ENCODE measurements at regions not wholly inside any gene's neighbourhood (a gene's known extent, or its start where the extent isn't known, plus 50 kb on each side); places are given as distances from the start of the nearest gene placed in this dataset.

DNA sequence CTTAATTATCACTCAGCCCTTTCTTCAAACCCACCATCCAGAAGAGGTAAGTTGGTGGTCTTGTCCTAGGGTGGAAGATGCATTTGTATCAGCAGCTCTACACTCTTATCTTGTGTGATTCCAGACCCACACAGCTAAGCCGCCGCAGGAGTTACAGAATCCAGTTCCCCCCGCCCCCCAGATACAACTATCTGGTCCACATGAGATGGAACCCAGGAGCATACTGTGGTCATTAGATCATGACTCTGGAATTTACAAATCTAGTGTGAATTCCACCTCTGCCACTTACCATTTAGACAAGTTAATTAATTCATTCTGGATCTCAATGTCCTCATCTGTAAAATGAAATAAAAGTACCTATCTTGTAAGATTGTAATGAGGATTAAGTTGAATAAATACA is 486.4 kb downstream of the BCL11A start:
- no peaks in the 10 kb centered on the region for H3K9me3 ChIP-seq (ENCODE audit: control insufficient read depth in 1 of 2, low read length in 2 of 2)
- no peaks in the 10 kb centered on the region for H3K36me3 ChIP-seq (ENCODE audit: control insufficient read depth in 1 of 2, insufficient read depth in 2 of 2, low read length in 2 of 2)
- no peak overlapping the region for H3K4me3 ChIP-seq (ENCODE audit: low read depth in 1 of 2, low read length in 2 of 2)
- H3K4me1 ChIP-seq (ENCODE audit: control insufficient read depth in 1 of 2, insufficient read depth in 2 of 2, low read length in 2 of 2) = no peaks in the 10 kb centered on the region
- H3K27ac ChIP-seq (ENCODE audit: low read length) = no peak overlapping the region
- no peaks in the 10 kb centered on the region for H3K27me3 ChIP-seq (ENCODE audit: low read depth, low read length)

DNA sequence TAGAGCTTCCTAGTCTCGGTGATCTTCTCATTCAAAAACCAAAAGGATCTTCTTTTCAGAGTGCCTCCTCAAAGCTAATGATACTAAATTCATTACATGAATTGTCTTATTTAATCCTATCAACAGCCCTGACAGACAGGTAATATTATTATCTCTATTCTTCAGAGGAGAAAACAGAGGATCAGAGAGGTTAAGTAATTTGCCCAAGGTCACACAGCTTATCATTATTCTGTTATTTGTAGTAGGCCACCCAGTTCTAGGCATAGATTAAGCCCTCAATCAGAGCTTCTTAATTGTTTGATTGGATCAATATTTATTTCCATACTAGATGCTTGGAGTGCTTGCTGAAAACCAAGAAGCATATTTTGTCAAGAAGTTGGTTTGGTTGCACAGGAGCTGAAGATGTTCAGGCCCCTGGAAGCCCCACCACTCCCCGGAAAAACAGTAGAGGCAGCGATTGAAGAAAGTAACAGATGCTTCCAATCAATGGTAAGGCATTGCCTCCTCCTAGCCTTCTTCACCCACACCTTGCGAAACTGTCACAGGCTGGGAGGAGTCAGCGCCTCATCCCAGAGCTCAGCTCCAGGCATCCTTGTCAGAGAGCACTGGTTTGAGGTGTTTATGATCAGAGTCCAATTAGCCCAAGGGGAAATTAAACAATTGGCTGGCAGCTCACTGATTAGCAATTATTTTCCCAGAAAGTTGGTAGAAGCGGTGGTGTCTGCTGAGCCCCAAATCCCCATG is 487.2 kb downstream of the BCL11A start:
- H3K4me1 ChIP-seq (ENCODE audit: control insufficient read depth in 1 of 2, insufficient read depth in 2 of 2, low read length in 2 of 2) = no peaks in the 10 kb centered on the region
- H3K4me3 ChIP-seq (ENCODE audit: low read depth in 1 of 2, low read length in 2 of 2) = no peak overlapping the region
- H3K36me3 ChIP-seq (ENCODE audit: control insufficient read depth in 1 of 2, insufficient read depth in 2 of 2, low read length in 2 of 2) = no peaks in the 10 kb centered on the region
- no peaks in the 10 kb centered on the region for H3K9me3 ChIP-seq (ENCODE audit: control insufficient read depth in 1 of 2, low read length in 2 of 2)
- H3K27ac ChIP-seq (ENCODE audit: low read length) = no peak overlapping the region
- H3K27me3 ChIP-seq (ENCODE audit: low read depth, low read length) = no peaks in the 10 kb centered on the region

DNA sequence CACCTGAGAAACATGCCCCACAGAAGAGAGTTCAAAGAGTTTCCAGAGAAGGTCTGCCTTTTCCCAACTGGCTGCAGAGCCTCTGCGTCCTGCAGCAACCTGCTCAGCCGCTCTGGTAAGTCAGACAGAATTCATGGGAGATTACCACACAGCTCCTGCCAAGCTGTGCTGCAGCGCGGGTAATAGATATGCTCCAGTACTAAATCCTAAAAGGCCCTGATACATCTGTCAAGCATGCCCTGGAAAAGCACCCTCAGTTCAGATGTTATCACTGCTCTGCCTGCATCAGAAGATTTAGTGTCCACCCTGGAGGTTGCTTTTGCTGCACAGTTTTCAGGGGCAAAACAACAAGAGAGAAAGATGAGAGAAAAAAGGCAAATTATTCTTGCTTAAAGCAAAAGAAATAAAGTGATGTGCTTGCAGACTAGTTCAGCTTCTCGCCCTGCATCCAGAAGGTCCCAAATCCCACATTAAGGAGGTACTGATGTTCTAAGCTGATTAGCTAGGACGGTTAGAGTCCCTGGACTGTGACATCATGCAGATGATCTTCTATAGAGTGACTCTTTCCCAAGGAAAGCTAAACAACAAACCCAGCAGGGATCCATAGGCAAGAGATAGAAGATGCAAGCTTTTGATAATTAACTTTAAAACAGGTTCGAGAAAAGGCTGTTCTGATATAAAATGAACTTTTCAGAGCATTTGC is 488.6 kb downstream of the BCL11A start:
- no peaks in the 10 kb centered on the region for H3K36me3 ChIP-seq (ENCODE audit: control insufficient read depth in 1 of 2, insufficient read depth in 2 of 2, low read length in 2 of 2)

DNA sequence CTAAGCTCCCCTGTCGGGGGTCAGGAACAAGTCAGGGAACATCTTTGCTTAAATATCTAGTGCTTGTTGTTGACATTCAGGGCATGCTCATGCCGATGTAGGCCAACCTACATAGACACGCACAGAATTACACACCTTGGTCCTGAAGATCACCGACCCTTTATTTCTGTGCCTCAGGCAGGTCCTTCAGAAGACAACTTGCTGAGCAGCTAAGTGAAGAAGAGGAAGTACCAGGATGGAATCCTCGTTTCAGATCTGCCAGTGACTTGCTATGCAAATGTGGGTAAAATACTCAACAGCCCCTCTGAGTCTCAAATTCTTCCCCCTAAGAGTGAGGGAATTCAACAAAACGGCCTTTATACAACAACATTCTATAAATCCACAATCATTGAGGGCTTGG is 494.7 kb downstream of the BCL11A start:
- Histone ChIP-seq H3K27me3 (ENCODE audit: low read depth, low read length) (no peaks in the 10 kb centered on the region), H3K9me3 (ENCODE audit: control insufficient read depth in 1 of 2, low read length in 2 of 2) (no peaks in the 10 kb centered on the region), H3K4me3 (ENCODE audit: low read depth in 1 of 2, low read length in 2 of 2) (no peak overlapping the region), H3K27ac (ENCODE audit: low read length) (no peak overlapping the region), H3K36me3 (ENCODE audit: control insufficient read depth in 1 of 2, insufficient read depth in 2 of 2, low read length in 2 of 2) (no peaks in the 10 kb centered on the region), H3K4me1 (ENCODE audit: control insufficient read depth in 1 of 2, insufficient read depth in 2 of 2, low read length in 2 of 2) (no peaks in the 10 kb centered on the region)

More for the DNA sequence above, 488.6 kb downstream of the BCL11A start:
- H3K27ac ChIP-seq (ENCODE audit: low read length) = no peak overlapping the region
- no peaks in the 10 kb centered on the region for H3K27me3 ChIP-seq (ENCODE audit: low read depth, low read length)
- H3K4me1 ChIP-seq (ENCODE audit: control insufficient read depth in 1 of 2, insufficient read depth in 2 of 2, low read length in 2 of 2) = no peaks in the 10 kb centered on the region
- H3K9me3 ChIP-seq (ENCODE audit: control insufficient read depth in 1 of 2, low read length in 2 of 2) = no peaks in the 10 kb centered on the region
- H3K4me3 ChIP-seq (ENCODE audit: low read depth in 1 of 2, low read length in 2 of 2) = no peak overlapping the region

DNA sequence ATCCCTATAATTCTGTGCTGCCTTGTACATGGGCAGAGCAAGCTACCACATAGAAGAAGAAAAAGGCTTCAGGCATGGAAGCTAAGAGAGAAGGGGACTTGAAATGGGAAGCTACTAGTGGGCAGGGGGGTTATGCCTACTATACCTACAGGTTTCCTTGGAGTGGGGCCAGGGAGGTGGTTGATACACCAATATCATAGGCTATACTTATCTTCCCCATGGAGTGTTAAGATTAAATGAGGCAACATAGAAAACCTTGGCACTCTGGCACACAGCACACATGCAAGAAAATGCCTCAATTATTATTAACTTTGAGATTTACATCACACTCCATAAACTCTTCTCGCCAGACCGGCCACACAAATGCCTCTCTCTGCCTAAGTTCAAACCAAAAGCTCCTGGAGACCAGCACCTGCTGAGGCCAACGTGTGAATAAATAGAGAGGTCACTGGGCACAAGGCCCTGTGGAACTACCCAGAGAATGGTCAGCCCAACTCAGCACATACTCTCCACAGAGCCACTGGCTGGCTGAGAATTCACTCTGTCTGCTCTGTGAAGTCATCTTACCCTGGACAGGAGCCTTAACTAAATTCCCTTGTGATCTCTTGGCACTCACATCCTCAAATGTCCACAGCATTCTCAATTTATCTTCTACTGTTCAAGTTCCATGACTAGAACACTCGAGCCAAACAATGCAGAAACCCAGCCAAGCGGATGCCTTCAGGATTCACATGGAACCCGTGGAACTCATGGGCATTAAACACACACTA is 498.7 kb downstream of the BCL11A start:
- H3K27ac ChIP-seq (ENCODE audit: low read length) = no peak overlapping the region
- H3K27me3 ChIP-seq (ENCODE audit: low read depth, low read length) = no peaks in the 10 kb centered on the region
- no peaks in the 10 kb centered on the region for H3K9me3 ChIP-seq (ENCODE audit: control insufficient read depth in 1 of 2, low read length in 2 of 2)
- H3K36me3 ChIP-seq (ENCODE audit: control insufficient read depth in 1 of 2, insufficient read depth in 2 of 2, low read length in 2 of 2) = no peaks in the 10 kb centered on the region
- no peak overlapping the region for H3K4me3 ChIP-seq (ENCODE audit: low read depth in 1 of 2, low read length in 2 of 2)
- no peaks in the 10 kb centered on the region for H3K4me1 ChIP-seq (ENCODE audit: control insufficient read depth in 1 of 2, insufficient read depth in 2 of 2, low read length in 2 of 2)

DNA sequence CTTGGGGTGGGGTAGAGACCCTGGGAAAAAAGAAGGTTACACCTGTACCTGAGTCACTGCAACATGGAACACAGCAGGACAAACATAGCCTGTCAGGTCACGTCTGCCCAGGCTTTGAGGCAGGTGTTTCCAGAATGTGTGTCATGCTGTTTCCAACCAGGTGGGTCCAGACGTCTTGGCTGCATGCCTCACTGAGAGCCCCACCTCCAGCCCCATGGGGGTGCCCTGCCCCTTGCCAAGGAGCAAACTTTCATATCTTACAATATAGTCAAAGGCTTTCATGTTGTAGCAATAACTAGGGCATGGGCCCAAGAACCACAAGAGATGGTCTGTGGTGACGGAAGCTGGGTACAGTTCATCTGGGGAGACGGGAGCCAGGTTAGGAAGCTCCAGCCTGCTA is 499.7 kb downstream of the BCL11A start:
- no peaks in the 10 kb centered on the region for H3K9me3 ChIP-seq (ENCODE audit: control insufficient read depth in 1 of 2, low read length in 2 of 2)
- H3K4me1 ChIP-seq (ENCODE audit: control insufficient read depth in 1 of 2, insufficient read depth in 2 of 2, low read length in 2 of 2) = no peaks in the 10 kb centered on the region
- no peak overlapping the region for H3K27ac ChIP-seq (ENCODE audit: low read length)
- H3K27me3 ChIP-seq (ENCODE audit: low read depth, low read length) = no peaks in the 10 kb centered on the region
- H3K4me3 ChIP-seq (ENCODE audit: low read depth in 1 of 2, low read length in 2 of 2) = no peak overlapping the region
- H3K36me3 ChIP-seq (ENCODE audit: control insufficient read depth in 1 of 2, insufficient read depth in 2 of 2, low read length in 2 of 2) = no peaks in the 10 kb centered on the region

DNA sequence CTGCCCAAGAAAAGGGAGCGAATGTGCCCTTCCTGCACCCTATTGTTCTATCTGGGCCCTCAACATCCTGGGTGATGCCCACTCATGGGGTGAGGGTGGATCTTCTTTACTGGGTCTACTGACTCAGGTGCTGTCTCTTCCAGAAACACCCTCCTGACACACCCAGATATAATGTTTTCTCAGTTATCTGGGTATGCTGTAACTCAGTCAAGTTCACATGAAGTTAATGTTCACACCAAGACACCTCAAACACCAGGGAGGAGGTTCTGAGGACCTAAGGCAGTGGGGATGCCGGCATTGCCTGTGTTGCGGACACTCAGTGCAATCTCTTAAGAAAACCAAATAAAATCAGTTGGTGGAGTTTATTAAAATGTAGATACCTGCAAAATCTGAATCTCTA is 500.9 kb downstream of the BCL11A start:
- no peak overlapping the region for H3K27ac ChIP-seq (ENCODE audit: low read length)
- H3K9me3 ChIP-seq (ENCODE audit: control insufficient read depth in 1 of 2, low read length in 2 of 2) = no peaks in the 10 kb centered on the region
- no peaks in the 10 kb centered on the region for H3K36me3 ChIP-seq (ENCODE audit: control insufficient read depth in 1 of 2, insufficient read depth in 2 of 2, low read length in 2 of 2)
- H3K4me3 ChIP-seq (ENCODE audit: low read depth in 1 of 2, low read length in 2 of 2) = no peak overlapping the region
- no peaks in the 10 kb centered on the region for H3K27me3 ChIP-seq (ENCODE audit: low read depth, low read length)
- H3K4me1 ChIP-seq (ENCODE audit: control insufficient read depth in 1 of 2, insufficient read depth in 2 of 2, low read length in 2 of 2) = no peaks in the 10 kb centered on the region

DNA sequence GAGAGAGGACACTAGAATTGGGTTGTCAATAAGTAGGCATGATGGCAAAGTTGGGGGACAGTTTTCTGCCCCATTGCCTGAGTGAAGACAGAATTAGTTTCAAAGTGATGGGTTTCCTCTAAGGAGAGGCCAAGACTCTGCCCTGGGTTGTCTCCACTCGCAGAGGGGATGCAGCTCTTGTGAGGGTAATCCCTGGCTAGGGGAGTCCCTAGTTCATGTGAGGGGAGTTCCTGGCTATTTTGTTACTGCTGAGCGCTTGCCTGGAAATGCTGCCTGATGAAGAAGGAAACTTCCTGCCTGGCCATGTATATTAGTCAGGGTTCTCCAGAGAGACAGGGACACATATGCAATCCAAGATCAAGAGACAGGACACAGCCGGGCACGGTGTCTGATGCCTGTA is 501.5 kb downstream of the BCL11A start:
- Histone ChIP-seq H3K9me3 (ENCODE audit: control insufficient read depth in 1 of 2, low read length in 2 of 2) (no peaks in the 10 kb centered on the region), H3K27me3 (ENCODE audit: low read depth, low read length) (no peaks in the 10 kb centered on the region), H3K4me1 (ENCODE audit: control insufficient read depth in 1 of 2, insufficient read depth in 2 of 2, low read length in 2 of 2) (no peaks in the 10 kb centered on the region), H3K27ac (ENCODE audit: low read length) (no peak overlapping the region), H3K4me3 (ENCODE audit: low read depth in 1 of 2, low read length in 2 of 2) (no peak overlapping the region), H3K36me3 (ENCODE audit: control insufficient read depth in 1 of 2, insufficient read depth in 2 of 2, low read length in 2 of 2) (no peaks in the 10 kb centered on the region)

DNA sequence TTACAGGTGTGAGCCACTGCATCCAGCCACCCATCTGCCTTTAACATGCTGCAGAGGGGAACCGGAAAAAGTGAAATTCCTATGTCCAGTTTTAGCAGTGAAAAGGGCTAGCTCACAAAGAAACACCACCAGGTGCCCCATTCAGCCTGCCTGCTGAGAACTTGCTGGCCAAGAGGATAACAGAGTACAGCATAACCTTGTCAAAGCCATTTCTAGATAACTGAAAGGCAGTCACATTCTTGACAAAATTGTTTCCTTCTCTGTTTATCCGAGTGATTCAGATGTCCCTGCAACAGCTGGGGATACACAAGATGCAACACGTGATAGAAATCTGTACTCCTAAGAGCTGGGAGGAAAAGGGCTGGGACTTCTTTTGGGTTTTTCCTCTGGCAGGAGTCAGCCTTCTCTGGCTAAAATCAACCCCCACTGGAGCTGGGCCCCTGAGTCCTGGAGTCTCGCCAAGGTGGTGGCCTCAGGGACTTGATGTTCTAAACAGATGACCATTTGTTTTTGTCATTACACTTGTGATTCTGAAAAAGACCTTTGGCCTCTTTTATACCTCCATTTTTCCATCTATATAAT is 505.4 kb downstream of the BCL11A start:
- no peak overlapping the region for H3K27ac ChIP-seq (ENCODE audit: low read length)

DNA sequence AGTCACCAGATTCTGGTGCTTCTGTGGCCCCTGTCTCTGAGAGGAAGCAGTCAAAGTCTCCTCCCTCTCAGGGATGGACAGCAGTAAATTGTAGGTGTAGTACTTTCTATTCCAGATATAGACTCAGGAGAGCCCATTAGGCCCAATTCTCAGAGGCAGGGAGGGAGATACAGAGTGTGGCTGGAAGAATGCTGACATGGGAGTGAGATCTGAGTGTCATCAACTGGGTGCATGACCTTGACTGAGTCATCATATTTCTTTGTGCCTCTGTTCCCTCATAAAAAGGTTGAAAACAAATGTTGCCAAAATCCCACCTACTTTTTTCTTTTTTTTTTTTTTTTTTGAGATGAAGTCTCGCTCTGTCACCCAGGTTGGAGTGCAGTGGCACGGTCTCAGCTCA is 506.1 kb downstream of the BCL11A start:
- no peaks in the 10 kb centered on the region for H3K36me3 ChIP-seq (ENCODE audit: control insufficient read depth in 1 of 2, insufficient read depth in 2 of 2, low read length in 2 of 2)
- no peak overlapping the region for H3K27ac ChIP-seq (ENCODE audit: low read length)
- H3K4me3 ChIP-seq (ENCODE audit: low read depth in 1 of 2, low read length in 2 of 2) = no peak overlapping the region
- no peaks in the 10 kb centered on the region for H3K9me3 ChIP-seq (ENCODE audit: control insufficient read depth in 1 of 2, low read length in 2 of 2)
- H3K27me3 ChIP-seq (ENCODE audit: low read depth, low read length) = no peaks in the 10 kb centered on the region
- H3K4me1 ChIP-seq (ENCODE audit: control insufficient read depth in 1 of 2, insufficient read depth in 2 of 2, low read length in 2 of 2) = no peaks in the 10 kb centered on the region

More for the DNA sequence above, 505.4 kb downstream of the BCL11A start:
- no peaks in the 10 kb centered on the region for H3K36me3 ChIP-seq (ENCODE audit: control insufficient read depth in 1 of 2, insufficient read depth in 2 of 2, low read length in 2 of 2)
- no peaks in the 10 kb centered on the region for H3K9me3 ChIP-seq (ENCODE audit: control insufficient read depth in 1 of 2, low read length in 2 of 2)
- no peaks in the 10 kb centered on the region for H3K4me1 ChIP-seq (ENCODE audit: control insufficient read depth in 1 of 2, insufficient read depth in 2 of 2, low read length in 2 of 2)
- H3K4me3 ChIP-seq (ENCODE audit: low read depth in 1 of 2, low read length in 2 of 2) = no peak overlapping the region
- H3K27me3 ChIP-seq (ENCODE audit: low read depth, low read length) = no peaks in the 10 kb centered on the region

DNA sequence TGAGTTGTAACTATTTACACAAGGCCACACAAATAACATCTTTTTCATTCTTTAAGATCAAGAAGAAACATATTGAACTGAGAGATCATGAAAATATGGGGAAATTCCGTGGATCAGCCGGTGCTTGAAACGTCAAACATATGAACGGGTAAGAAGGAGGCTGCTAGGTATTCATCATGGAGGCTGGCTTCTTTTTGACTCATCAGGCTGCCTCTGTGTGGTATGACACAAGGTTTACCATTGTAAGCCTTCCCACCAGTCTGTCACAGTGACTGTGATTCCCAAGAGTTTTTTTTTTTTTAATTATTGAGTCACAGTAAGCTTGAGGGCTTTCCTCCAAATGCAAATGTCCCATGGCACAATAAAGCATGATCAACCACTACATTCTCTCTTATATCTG is 506.9 kb downstream of the BCL11A start:
- no peak overlapping the region for H3K27ac ChIP-seq (ENCODE audit: low read length)
- no peaks in the 10 kb centered on the region for H3K4me1 ChIP-seq (ENCODE audit: control insufficient read depth in 1 of 2, insufficient read depth in 2 of 2, low read length in 2 of 2)
- no peak overlapping the region for H3K4me3 ChIP-seq (ENCODE audit: low read depth in 1 of 2, low read length in 2 of 2)
- no peaks in the 10 kb centered on the region for H3K36me3 ChIP-seq (ENCODE audit: control insufficient read depth in 1 of 2, insufficient read depth in 2 of 2, low read length in 2 of 2)
- no peaks in the 10 kb centered on the region for H3K27me3 ChIP-seq (ENCODE audit: low read depth, low read length)
- H3K9me3 ChIP-seq (ENCODE audit: control insufficient read depth in 1 of 2, low read length in 2 of 2) = no peaks in the 10 kb centered on the region
